ENCODE measurements at regions not wholly inside any gene's neighbourhood (a gene's known extent, or its start where the extent isn't known, plus 50 kb on each side); places are given as distances from the start of the nearest gene placed in this dataset.

DNA sequence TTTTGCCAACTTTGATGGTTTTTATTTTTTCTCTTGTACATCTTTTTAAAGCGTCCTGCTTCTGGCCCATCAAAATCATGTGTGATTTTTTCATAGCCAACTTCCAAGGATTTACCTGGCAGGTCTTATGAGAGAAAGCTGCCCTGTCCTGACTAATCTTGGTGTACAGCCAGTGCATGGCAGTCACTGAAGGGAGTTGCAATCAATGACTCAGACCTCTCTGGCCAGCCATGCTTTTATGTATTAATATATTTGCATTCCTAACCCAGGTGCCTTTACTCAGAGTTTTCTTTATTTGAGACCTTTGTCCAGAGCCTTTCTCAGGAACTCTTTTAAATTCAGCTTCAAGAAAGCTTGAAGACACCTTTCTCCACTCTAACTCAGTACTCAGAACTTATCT lies 691.5 kb upstream of the HTR2C start:
- Histone ChIP-seq H3K9me3 (ENCODE audit: low read length) (no peaks in the 10 kb centered on the region), H3K27me3 (ENCODE audit: insufficient read depth, low read length) (no peaks in the 10 kb centered on the region), H2AFZ (ENCODE audit: low read length) (no peak overlapping the region), H3K4me3 (ENCODE audit: low read depth, low read length, poor library complexity, severe bottlenecking) (no peak overlapping the region), H3F3A (ENCODE audit: insufficient read depth, low read length) (no peaks in the 10 kb centered on the region), H3K9ac (ENCODE audit: low read length) (no peak overlapping the region), H3K27ac (ENCODE audit: low read depth, low read length, poor library complexity, severe bottlenecking) (no peak overlapping the region), H3K79me2 (ENCODE audit: insufficient read depth, low read length) (no peaks in the 10 kb centered on the region), H3K9me2 (ENCODE audit: low read depth, low read length) (no peaks in the 10 kb centered on the region), H3K4me2 (ENCODE audit: low read length) (no peak overlapping the region), H4K20me1 (ENCODE audit: insufficient read depth, low read length) (no peaks in the 10 kb centered on the region), H3K4me1 (ENCODE audit: insufficient read depth, low read length, severe bottlenecking) (no peaks in the 10 kb centered on the region), H3K36me3 (ENCODE audit: insufficient read depth, low read length) (no peaks in the 10 kb centered on the region)
- no peak for TF ChIP-seq EZH2 (IDR thresholded peaks at IDR 0.05; ENCODE audit: borderline replicate concordance, low read length)
- TF ChIP-seq, protein P1, sequence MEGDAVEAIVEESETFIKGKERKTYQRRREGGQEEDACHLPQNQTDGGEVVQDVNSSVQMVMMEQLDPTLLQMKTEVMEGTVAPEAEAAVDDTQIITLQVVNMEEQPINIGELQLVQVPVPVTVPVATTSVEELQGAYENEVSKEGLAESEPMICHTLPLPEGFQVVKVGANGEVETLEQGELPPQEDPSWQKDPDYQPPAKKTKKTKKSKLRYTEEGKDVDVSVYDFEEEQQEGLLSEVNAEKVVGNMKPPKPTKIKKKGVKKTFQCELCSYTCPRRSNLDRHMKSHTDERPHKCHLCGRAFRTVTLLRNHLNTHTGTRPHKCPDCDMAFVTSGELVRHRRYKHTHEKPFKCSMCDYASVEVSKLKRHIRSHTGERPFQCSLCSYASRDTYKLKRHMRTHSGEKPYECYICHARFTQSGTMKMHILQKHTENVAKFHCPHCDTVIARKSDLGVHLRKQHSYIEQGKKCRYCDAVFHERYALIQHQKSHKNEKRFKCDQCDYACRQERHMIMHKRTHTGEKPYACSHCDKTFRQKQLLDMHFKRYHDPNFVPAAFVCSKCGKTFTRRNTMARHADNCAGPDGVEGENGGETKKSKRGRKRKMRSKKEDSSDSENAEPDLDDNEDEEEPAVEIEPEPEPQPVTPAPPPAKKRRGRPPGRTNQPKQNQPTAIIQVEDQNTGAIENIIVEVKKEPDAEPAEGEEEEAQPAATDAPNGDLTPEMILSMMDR (IDR thresholded peaks at IDR 0.05; ENCODE audit: low read length), result no peak

DNA sequence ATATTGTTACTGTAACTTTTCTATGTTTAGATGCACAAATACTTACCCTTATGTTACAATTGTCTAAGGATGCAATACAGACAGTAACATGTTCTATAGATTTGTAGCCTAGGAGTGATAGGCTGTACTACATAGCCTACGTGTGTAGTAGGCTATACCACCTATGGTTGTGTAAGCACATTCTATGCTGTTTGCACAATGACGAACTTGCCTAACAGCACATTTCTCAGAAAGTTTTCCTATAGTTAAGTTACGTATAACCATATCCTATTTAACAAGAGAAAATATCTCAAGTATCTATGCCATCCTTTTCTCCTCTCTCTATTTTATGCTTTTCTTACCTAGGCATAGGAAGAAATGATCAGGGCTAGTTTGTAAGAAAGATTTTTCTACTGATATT lies 710.8 kb upstream of the HTR2C start:
- H3K27ac ChIP-seq (ENCODE audit: low read depth, low read length, poor library complexity, severe bottlenecking), result no peak overlapping the region
- H3K9me2 ChIP-seq (ENCODE audit: low read depth, low read length), result no peaks in the 10 kb centered on the region
- no peaks in the 10 kb centered on the region for H3K36me3 ChIP-seq (ENCODE audit: insufficient read depth, low read length)
- H3K9ac ChIP-seq (ENCODE audit: low read length), result no peak overlapping the region
- no peak overlapping the region for H3K4me3 ChIP-seq (ENCODE audit: low read depth, low read length, poor library complexity, severe bottlenecking)
- H2AFZ ChIP-seq (ENCODE audit: low read length), result no peak overlapping the region
- no peaks in the 10 kb centered on the region for H3K9me3 ChIP-seq (ENCODE audit: low read length)
- no peaks in the 10 kb centered on the region for H3K4me1 ChIP-seq (ENCODE audit: insufficient read depth, low read length, severe bottlenecking)
- H3K79me2 ChIP-seq (ENCODE audit: insufficient read depth, low read length), result no peaks in the 10 kb centered on the region
- no peaks in the 10 kb centered on the region for H3F3A ChIP-seq (ENCODE audit: insufficient read depth, low read length)
- no peak overlapping the region for H3K4me2 ChIP-seq (ENCODE audit: low read length)
- TF ChIP-seq EZH2 (IDR thresholded peaks at IDR 0.05; ENCODE audit: borderline replicate concordance, low read length), result no peak
- TF ChIP-seq, protein P1 (IDR thresholded peaks at IDR 0.05; ENCODE audit: low read length), result no peak
- no peaks in the 10 kb centered on the region for H3K27me3 ChIP-seq (ENCODE audit: insufficient read depth, low read length)
- no peaks in the 10 kb centered on the region for H4K20me1 ChIP-seq (ENCODE audit: insufficient read depth, low read length)

DNA sequence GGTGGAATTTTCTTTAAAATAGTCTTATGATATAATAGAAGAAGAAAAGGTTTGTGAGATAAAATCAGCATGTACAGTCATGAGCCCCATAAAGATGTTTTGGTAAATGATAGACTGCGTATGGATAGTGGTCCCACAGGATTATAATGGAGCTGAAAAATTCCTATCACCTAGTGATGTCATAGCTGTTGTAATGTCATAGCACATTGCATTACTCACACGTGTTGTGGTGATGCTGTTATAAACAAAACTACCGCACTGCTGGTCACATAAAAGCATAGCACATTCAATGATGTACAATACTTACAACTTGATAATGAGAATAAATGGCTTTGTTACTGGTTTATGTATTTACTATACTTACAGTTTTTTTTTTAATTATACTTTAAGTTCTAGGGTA lies 715.2 kb upstream of the HTR2C start:
- Histone ChIP-seq H3K79me2 (ENCODE audit: insufficient read depth, low read length) (no peaks in the 10 kb centered on the region), H4K20me1 (ENCODE audit: insufficient read depth, low read length) (no peaks in the 10 kb centered on the region), H3K4me1 (ENCODE audit: insufficient read depth, low read length, severe bottlenecking) (no peaks in the 10 kb centered on the region), H3K4me3 (ENCODE audit: low read depth, low read length, poor library complexity, severe bottlenecking) (no peak overlapping the region), H3K27me3 (ENCODE audit: insufficient read depth, low read length) (no peaks in the 10 kb centered on the region), H3F3A (ENCODE audit: insufficient read depth, low read length) (no peaks in the 10 kb centered on the region), H2AFZ (ENCODE audit: low read length) (no peak overlapping the region), H3K36me3 (ENCODE audit: insufficient read depth, low read length) (no peaks in the 10 kb centered on the region), H3K9ac (ENCODE audit: low read length) (no peak overlapping the region), H3K27ac (ENCODE audit: low read depth, low read length, poor library complexity, severe bottlenecking) (no peak overlapping the region), H3K4me2 (ENCODE audit: low read length) (no peak overlapping the region), H3K9me3 (ENCODE audit: low read length) (no peaks in the 10 kb centered on the region), H3K9me2 (ENCODE audit: low read depth, low read length) (no peaks in the 10 kb centered on the region)
- TF ChIP-seq EZH2 (IDR thresholded peaks at IDR 0.05; ENCODE audit: borderline replicate concordance, low read length), result no peak
- TF ChIP-seq, protein P1 (IDR thresholded peaks at IDR 0.05; ENCODE audit: low read length), result no peak

All from OCI-LY1 (cell line).